Keratinocyte (primary cell): ENCODE measurements at regions not wholly inside any gene's neighbourhood (a gene's known extent, or its start where the extent isn't known, plus 50 kb on each side); places are given as distances from the start of the nearest gene placed in this dataset.

Source experiments
- EZH2 ChIP-seq: IDR thresholded peaks from one replicate; pipeline ENCODE4 v1.6.1; 2012; ENCODE audit warnings: inconsistent platforms, mild to moderate bottlenecking, low read length, moderate library complexity
- TF ChIP-seq, protein P1 (sequence below), 3 experiments: IDR thresholded peaks in 1 of 3; conservative IDR thresholded peaks in 1 of 3; optimal IDR thresholded peaks in 1 of 3; 2 replicates in 2 of 3; 3 replicates in 1 of 3; pipeline versions ENCODE3 to v1.5.1; 2011; ENCODE audit warnings: low read length in 3 of 3, mild to moderate bottlenecking in 3 of 3, moderate library complexity in 2 of 3, control low read depth in 1 of 3, inconsistent platforms in 1 of 3; ENCODE audit not compliant: insufficient read depth in 2 of 3; ENCODE audit errors: extremely low read depth in 1 of 3

DNA sequence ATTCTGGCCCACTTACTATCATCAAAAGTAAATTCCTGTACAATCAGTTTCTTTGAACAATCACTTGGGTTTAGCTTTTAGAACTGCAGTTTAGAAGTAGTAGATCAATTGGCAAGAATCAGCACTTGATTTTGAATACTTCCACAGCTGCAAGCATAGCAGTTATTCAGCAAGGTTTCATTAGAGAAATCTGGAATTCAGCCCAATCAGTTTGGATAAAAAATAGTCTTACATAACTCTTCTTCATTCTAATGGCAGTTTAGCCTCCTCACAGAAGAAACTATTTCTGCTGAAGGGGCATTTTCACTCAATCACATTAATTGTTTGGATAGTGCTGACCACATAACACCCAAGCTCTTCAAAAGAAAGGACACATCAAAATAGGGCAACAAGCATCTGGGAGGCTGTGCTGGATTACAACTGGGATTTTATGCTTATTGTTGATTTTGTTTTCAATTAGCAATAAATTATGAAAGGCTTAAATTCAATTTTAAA, 336.2 kb upstream of the PDE4D start:
- TF ChIP-seq, protein P1, sequence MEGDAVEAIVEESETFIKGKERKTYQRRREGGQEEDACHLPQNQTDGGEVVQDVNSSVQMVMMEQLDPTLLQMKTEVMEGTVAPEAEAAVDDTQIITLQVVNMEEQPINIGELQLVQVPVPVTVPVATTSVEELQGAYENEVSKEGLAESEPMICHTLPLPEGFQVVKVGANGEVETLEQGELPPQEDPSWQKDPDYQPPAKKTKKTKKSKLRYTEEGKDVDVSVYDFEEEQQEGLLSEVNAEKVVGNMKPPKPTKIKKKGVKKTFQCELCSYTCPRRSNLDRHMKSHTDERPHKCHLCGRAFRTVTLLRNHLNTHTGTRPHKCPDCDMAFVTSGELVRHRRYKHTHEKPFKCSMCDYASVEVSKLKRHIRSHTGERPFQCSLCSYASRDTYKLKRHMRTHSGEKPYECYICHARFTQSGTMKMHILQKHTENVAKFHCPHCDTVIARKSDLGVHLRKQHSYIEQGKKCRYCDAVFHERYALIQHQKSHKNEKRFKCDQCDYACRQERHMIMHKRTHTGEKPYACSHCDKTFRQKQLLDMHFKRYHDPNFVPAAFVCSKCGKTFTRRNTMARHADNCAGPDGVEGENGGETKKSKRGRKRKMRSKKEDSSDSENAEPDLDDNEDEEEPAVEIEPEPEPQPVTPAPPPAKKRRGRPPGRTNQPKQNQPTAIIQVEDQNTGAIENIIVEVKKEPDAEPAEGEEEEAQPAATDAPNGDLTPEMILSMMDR (optimal IDR thresholded peaks at IDR 0.05 in 1 of 3, IDR thresholded peaks at IDR 0.05 in 1 of 3, conservative IDR thresholded peaks at IDR 0.05 in 1 of 3; ENCODE audit: extremely low read depth in 1 of 3, insufficient read depth in 2 of 3, low read length in 3 of 3), result no peak
- no peak for TF ChIP-seq EZH2
